HEK293 (cell line): ENCODE measurements at regions not wholly inside any gene's neighbourhood (a gene's known extent, or its start where the extent isn't known, plus 50 kb on each side); places are given as distances from the start of the nearest gene placed in this dataset.

Experiments used
- CTCF ChIP-seq: fragments of 450-650 bp; formaldehyde crosslinking; IDR thresholded peaks from 2 replicates; pipeline ENCODE4 v1.5.1; 2016; ENCODE audit warnings: missing biosample characterization, missing genetic modification characterization
- OSR2 ChIP-seq: fragments of 450-650 bp; formaldehyde crosslinking; IDR thresholded peaks from 2 replicates; pipeline ENCODE4 v1.5.1; 2016; ENCODE audit warnings: missing biosample characterization, missing genetic modification characterization
- REST ChIP-seq: fragments of 450-650 bp; formaldehyde crosslinking; IDR thresholded peaks from 2 replicates; pipeline ENCODE4 v1.5.1; 2016; ENCODE audit warnings: missing biosample characterization, missing genetic modification characterization
- TRIM28 ChIP-seq: IDR thresholded peaks from 2 replicates; pipeline ENCODE4 v1.6.1; 2011; ENCODE audit warnings: low read length, control low read depth, borderline replicate concordance
- ZBTB1 ChIP-seq: fragments of 450-650 bp; formaldehyde crosslinking; IDR thresholded peaks from 2 replicates; pipeline ENCODE4 v1.5.1; 2016; ENCODE audit warnings: missing biosample characterization, missing genetic modification characterization
- ZBTB20 ChIP-seq: fragments of 450-650 bp; formaldehyde crosslinking; IDR thresholded peaks from 2 replicates; pipeline ENCODE4 v1.5.1; 2016; ENCODE audit warnings: missing biosample characterization, missing genetic modification characterization
- ZBTB8A ChIP-seq: fragments of 450-650 bp; formaldehyde crosslinking; IDR thresholded peaks from 2 replicates; pipeline ENCODE4 v1.5.1; 2016; ENCODE audit warnings: missing biosample characterization, missing genetic modification characterization
- ZNF148 ChIP-seq: fragments of 450-650 bp; formaldehyde crosslinking; IDR thresholded peaks from 2 replicates; pipeline ENCODE4 v1.5.0; 2017; ENCODE audit warnings: missing biosample characterization, missing genetic modification characterization, borderline replicate concordance
- ZNF248 ChIP-seq: fragments of 450-650 bp; formaldehyde crosslinking; IDR thresholded peaks from 2 replicates; pipeline ENCODE4 v1.5.1; 2017; ENCODE audit warnings: missing biosample characterization, missing genetic modification characterization
- ZNF660 ChIP-seq: fragments of 450-650 bp; IDR thresholded peaks from 2 replicates; pipeline ENCODE4 v1.5.1; 2018; ENCODE audit warnings: missing biosample characterization, mild to moderate bottlenecking, missing genetic modification characterization
- ZNF707 ChIP-seq: fragments of 450-650 bp; formaldehyde crosslinking; IDR thresholded peaks from 2 replicates; pipeline ENCODE4 v1.5.1; 2016; ENCODE audit warnings: missing biosample characterization, missing genetic modification characterization
- ZNF830 ChIP-seq: fragments of 450-650 bp; IDR thresholded peaks from 2 replicates; pipeline ENCODE4 v1.5.0; 2018; ENCODE audit warnings: missing biosample characterization, missing genetic modification characterization, low read depth, mild to moderate bottlenecking, moderate library complexity
- TF ChIP-seq, protein P1 (sequence below): sonication (generic); formaldehyde crosslinking; IDR thresholded peaks from 2 replicates; pipeline ENCODE4 v1.8.1; 2022; ENCODE audit warnings: mild to moderate bottlenecking, moderate library complexity, missing genetic modification reagents

GRCh38 chr20:16671753-16672152, 58.1 kb upstream of the SNRPB2 start:
- TF ChIP-seq CTCF (no peak), TRIM28 (no peak), OSR2 (tag by site-specific recombination) (no peak), REST (no peak), ZNF660 (no peak), ZNF148 (tag by site-specific recombination) (no peak), ZNF707 (no peak), ZBTB1 (tag by site-specific recombination) (no peak), ZNF248 (no peak), ZNF830 (tag by site-specific recombination) (no peak), ZBTB20 (tag by site-specific recombination) (no peak), ZBTB8A (no peak)
- TF ChIP-seq, protein P1, sequence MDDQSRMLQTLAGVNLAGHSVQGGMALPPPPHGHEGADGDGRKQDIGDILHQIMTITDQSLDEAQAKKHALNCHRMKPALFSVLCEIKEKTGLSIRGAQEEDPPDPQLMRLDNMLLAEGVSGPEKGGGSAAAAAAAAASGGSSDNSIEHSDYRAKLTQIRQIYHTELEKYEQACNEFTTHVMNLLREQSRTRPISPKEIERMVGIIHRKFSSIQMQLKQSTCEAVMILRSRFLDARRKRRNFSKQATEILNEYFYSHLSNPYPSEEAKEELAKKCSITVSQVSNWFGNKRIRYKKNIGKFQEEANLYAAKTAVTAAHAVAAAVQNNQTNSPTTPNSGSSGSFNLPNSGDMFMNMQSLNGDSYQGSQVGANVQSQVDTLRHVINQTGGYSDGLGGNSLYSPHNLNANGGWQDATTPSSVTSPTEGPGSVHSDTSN (CRISPR knock-in tag): no peak
